ENCODE measurements at regions not wholly inside any gene's neighbourhood (a gene's known extent, or its start where the extent isn't known, plus 50 kb on each side); places are given as distances from the start of the nearest gene placed in this dataset.

- Histone ChIP-seq H3K27ac (ENCODE audit: low read depth, low read length, severe bottlenecking) (no peak overlapping the region), H3K4me1 (ENCODE audit: control insufficient read depth, insufficient read depth, low read length, poor library complexity, severe bottlenecking) (no peaks in the 10 kb centered on the region), H3K36me3 (ENCODE audit: control insufficient read depth, insufficient read depth, low read length) (no peaks in the 10 kb centered on the region), H3K4me3 (ENCODE audit: extremely low read depth, insufficient read depth, low read length, poor library complexity, severe bottlenecking) (no peak overlapping the region), H3K9me3 (ENCODE audit: control insufficient read depth, low read length) (no peaks in the 10 kb centered on the region)
- 85 to 86% methylated on average over 35 to 36 of the region's 37 CpGs for WGBS, 2 experiments (ENCODE audit: insufficient coverage in 2 of 2)
Observed at GRCh38 chr20:63089051-63089907, 82.5 kb upstream of the BHLHE23 start.

- Histone ChIP-seq H3K4me3 (ENCODE audit: extremely low read depth, insufficient read depth, low read length, poor library complexity, severe bottlenecking) (no peak overlapping the region), H3K36me3 (ENCODE audit: control insufficient read depth, insufficient read depth, low read length) (no peaks in the 10 kb centered on the region), H3K27ac (ENCODE audit: low read depth, low read length, severe bottlenecking) (no peak overlapping the region), H3K9me3 (ENCODE audit: control insufficient read depth, low read length) (no peaks in the 10 kb centered on the region), H3K4me1 (ENCODE audit: control insufficient read depth, insufficient read depth, low read length, poor library complexity, severe bottlenecking) (no peaks in the 10 kb centered on the region)
- WGBS, 2 experiments (ENCODE audit: insufficient coverage in 2 of 2) = 84 to 85% methylated on average over 29 to 30 of the region's 32 CpGs
Observed at GRCh38 chr20:63087872-63088680, 81.3 kb upstream of the BHLHE23 start.

- Histone ChIP-seq H3K4me1 (ENCODE audit: control insufficient read depth, insufficient read depth, low read length, poor library complexity, severe bottlenecking) (no peaks in the 10 kb centered on the region), H3K4me3 (ENCODE audit: extremely low read depth, insufficient read depth, low read length, poor library complexity, severe bottlenecking) (no peak overlapping the region), H3K27ac (ENCODE audit: low read depth, low read length, severe bottlenecking) (no peak overlapping the region), H3K36me3 (ENCODE audit: control insufficient read depth, insufficient read depth, low read length) (no peaks in the 10 kb centered on the region), H3K9me3 (ENCODE audit: control insufficient read depth, low read length) (no peaks in the 10 kb centered on the region)
- 85 to 86% methylated on average over 24 to 28 of the region's 29 CpGs for WGBS, 2 experiments (ENCODE audit: insufficient coverage in 2 of 2)
Observed at GRCh38 chr20:63087236-63087871, 80.6 kb upstream of the BHLHE23 start.

GRCh38 chr20:63086421-63087235 is 79.9 kb upstream of the BHLHE23 start:
- H3K4me3 ChIP-seq (ENCODE audit: extremely low read depth, insufficient read depth, low read length, poor library complexity, severe bottlenecking) = no peak overlapping the region
- WGBS, 2 experiments (ENCODE audit: insufficient coverage in 2 of 2) = 89% methylated on average over 31 to 35 of the region's 36 CpGs
- H3K27ac ChIP-seq (ENCODE audit: low read depth, low read length, severe bottlenecking) = no peak overlapping the region
- no peaks in the 10 kb centered on the region for H3K4me1 ChIP-seq (ENCODE audit: control insufficient read depth, insufficient read depth, low read length, poor library complexity, severe bottlenecking)
- H3K9me3 ChIP-seq (ENCODE audit: control insufficient read depth, low read length) = no peaks in the 10 kb centered on the region
- H3K36me3 ChIP-seq (ENCODE audit: control insufficient read depth, insufficient read depth, low read length) = no peaks in the 10 kb centered on the region

GRCh38 chr20:63085151-63085861 is 78.5 kb upstream of the BHLHE23 start:
- Histone ChIP-seq H3K4me3 (ENCODE audit: extremely low read depth, insufficient read depth, low read length, poor library complexity, severe bottlenecking) (no peak overlapping the region), H3K4me1 (ENCODE audit: control insufficient read depth, insufficient read depth, low read length, poor library complexity, severe bottlenecking) (no peaks in the 10 kb centered on the region), H3K9me3 (ENCODE audit: control insufficient read depth, low read length) (no peaks in the 10 kb centered on the region), H3K36me3 (ENCODE audit: control insufficient read depth, insufficient read depth, low read length) (no peaks in the 10 kb centered on the region), H3K27ac (ENCODE audit: low read depth, low read length, severe bottlenecking) (no peak overlapping the region)
- 75 to 85% methylated on average over 32 to 34 of the region's 34 CpGs for WGBS, 2 experiments (ENCODE audit: insufficient coverage in 2 of 2)

GRCh38 chr20:63084563-63084927 is 77.8 kb upstream of the BHLHE23 start:
- Histone ChIP-seq H3K27ac (ENCODE audit: low read depth, low read length, severe bottlenecking) (no peak overlapping the region), H3K36me3 (ENCODE audit: control insufficient read depth, insufficient read depth, low read length) (no peaks in the 10 kb centered on the region), H3K4me3 (ENCODE audit: extremely low read depth, insufficient read depth, low read length, poor library complexity, severe bottlenecking) (no peak overlapping the region), H3K4me1 (ENCODE audit: control insufficient read depth, insufficient read depth, low read length, poor library complexity, severe bottlenecking) (no peaks in the 10 kb centered on the region), H3K9me3 (ENCODE audit: control insufficient read depth, low read length) (no peaks in the 10 kb centered on the region)
- WGBS, 2 experiments (ENCODE audit: insufficient coverage in 2 of 2) = 81 to 82% methylated on average over 12 to 14 of the region's 15 CpGs

GRCh38 chr20:63083831-63084562 is 77.2 kb upstream of the BHLHE23 start:
- H3K4me3 ChIP-seq (ENCODE audit: extremely low read depth, insufficient read depth, low read length, poor library complexity, severe bottlenecking) = no peak overlapping the region
- 76 to 82% methylated on average over 30 to 34 of the region's 34 CpGs for WGBS, 2 experiments (ENCODE audit: insufficient coverage in 2 of 2)

GRCh38 chr20:63082939-63083735 is 76.4 kb upstream of the BHLHE23 start:
- peaks cover 4% of the 10 kb centered on the region for H3K9me3 ChIP-seq (ENCODE audit: control insufficient read depth, low read length)
- WGBS, 2 experiments (ENCODE audit: insufficient coverage in 2 of 2) = 85 to 90% methylated on average over 22 to 23 of the region's 23 CpGs
- no peaks in the 10 kb centered on the region for H3K4me1 ChIP-seq (ENCODE audit: control insufficient read depth, insufficient read depth, low read length, poor library complexity, severe bottlenecking)
- H3K27ac ChIP-seq (ENCODE audit: low read depth, low read length, severe bottlenecking) = no peak overlapping the region
- no peak overlapping the region for H3K4me3 ChIP-seq (ENCODE audit: extremely low read depth, insufficient read depth, low read length, poor library complexity, severe bottlenecking)
- no peaks in the 10 kb centered on the region for H3K36me3 ChIP-seq (ENCODE audit: control insufficient read depth, insufficient read depth, low read length)

More at GRCh38 chr20:63083831-63084562, 77.2 kb upstream of the BHLHE23 start:
- no peaks in the 10 kb centered on the region for H3K36me3 ChIP-seq (ENCODE audit: control insufficient read depth, insufficient read depth, low read length)
- no peaks in the 10 kb centered on the region for H3K9me3 ChIP-seq (ENCODE audit: control insufficient read depth, low read length)
- H3K4me1 ChIP-seq (ENCODE audit: control insufficient read depth, insufficient read depth, low read length, poor library complexity, severe bottlenecking) = no peaks in the 10 kb centered on the region
- no peak overlapping the region for H3K27ac ChIP-seq (ENCODE audit: low read depth, low read length, severe bottlenecking)

Data from mesodermal cell (in vitro differentiated cells).